DND-41 (cell line): ENCODE measurements at regions not wholly inside any gene's neighbourhood (a gene's known extent, or its start where the extent isn't known, plus 50 kb on each side); places are given as distances from the start of the nearest gene placed in this dataset.

Experiments
- ATAC-seq: fragments of 200-7000 bp; cut with Tn5 transposase; 3 replicates; pipeline ENCODE4 v1.9.1; 2021; ENCODE audit warnings: low read depth; ENCODE audit not compliant: insufficient read depth
- DNase-seq: peaks from one replicate; pipeline ENCODE4 v3.0.0-alpha.2; 2020
- H2AFZ ChIP-seq: 2 replicates; pipeline ENCODE4 v1.6.0; 2012; ENCODE audit warnings: low read depth, low read length
- H3K27ac ChIP-seq: 2 replicates; pipeline ENCODE4 v1.5.1; 2012; ENCODE audit warnings: low read length, inconsistent platforms
- H3K27me3 ChIP-seq: fragments of 200-600 bp; sonication (generic); 2 replicates; pipeline ENCODE4 v1.6.0; 2012; ENCODE audit warnings: low read length, mild to moderate bottlenecking, inconsistent platforms; ENCODE audit not compliant: insufficient read depth, poor library complexity
- H3K36me3 ChIP-seq: 2 replicates; pipeline ENCODE4 v1.5.1; 2012; ENCODE audit warnings: low read length, inconsistent platforms; ENCODE audit not compliant: insufficient read depth
- H3K4me1 ChIP-seq: 2 replicates; pipeline ENCODE4 v1.5.1; 2012; ENCODE audit warnings: mild to moderate bottlenecking, low read length; ENCODE audit not compliant: insufficient read depth
- H3K4me2 ChIP-seq: 2 replicates; pipeline ENCODE4 v1.6.0; 2012; ENCODE audit warnings: mild to moderate bottlenecking, moderate library complexity, low read length, inconsistent platforms; ENCODE audit not compliant: insufficient read depth
- H3K4me3 ChIP-seq, 2 experiments: fragments of 200-600 bp in 1 of 2; shearing (Covaris generic) in 1 of 2; 2 replicates each; pipeline ENCODE4 v1.5.1; 2012 to 2016; ENCODE audit warnings: inconsistent platforms in 2 of 2, low read length in 2 of 2, mild to moderate bottlenecking in 2 of 2, low read depth in 1 of 2, moderate library complexity in 1 of 2
- H3K79me2 ChIP-seq: 2 replicates; pipeline ENCODE4 v1.6.0; 2012; ENCODE audit warnings: low read length, inconsistent platforms; ENCODE audit not compliant: insufficient read depth
- H3K9ac ChIP-seq: 2 replicates; pipeline ENCODE4 v1.6.0; 2012; ENCODE audit warnings: low read depth, mild to moderate bottlenecking, inconsistent platforms, low read length, moderate library complexity
- H3K9me3 ChIP-seq: 2 replicates; pipeline ENCODE4 v1.5.1; 2012; ENCODE audit warnings: low read length, moderate library complexity, mild to moderate bottlenecking, inconsistent platforms; ENCODE audit not compliant: insufficient read depth, severe bottlenecking
- H4K20me1 ChIP-seq: 2 replicates; pipeline ENCODE4 v1.6.0; 2012; ENCODE audit warnings: low read length; ENCODE audit not compliant: insufficient read depth
- CTCF ChIP-seq: IDR thresholded peaks from 2 replicates; pipeline ENCODE4 v1.5.1; 2012; ENCODE audit warnings: borderline replicate concordance, low read length, moderate library complexity, mild to moderate bottlenecking; ENCODE audit not compliant: poor library complexity, severe bottlenecking; ENCODE audit errors: extremely low read depth
- EZH2 ChIP-seq: IDR thresholded peaks from 3 replicates; pipeline ENCODE4 v1.6.1; 2012; ENCODE audit warnings: borderline replicate concordance, low read depth, mild to moderate bottlenecking, moderate library complexity, low read length, inconsistent platforms; ENCODE audit not compliant: severe bottlenecking

GRCh38 chr10:106107706-106108105 lies 1056.8 kb downstream of the SORCS1 start:
- H2AFZ ChIP-seq = no peak overlapping the region
- H3K4me3 ChIP-seq = no peak overlapping the region
- H3K36me3 ChIP-seq = no peaks in the 10 kb centered on the region
- H3K9me3 ChIP-seq = no peaks in the 10 kb centered on the region
- no peak overlapping the region for H3K9ac ChIP-seq
- no peak for DNase-seq
- no peak for TF ChIP-seq EZH2
- TF ChIP-seq CTCF = no peak
- ATAC-seq = no peak
- H4K20me1 ChIP-seq = no peaks in the 10 kb centered on the region
- no peaks in the 10 kb centered on the region for H3K27me3 ChIP-seq
- no peaks in the 10 kb centered on the region for H3K79me2 ChIP-seq
- H3K4me2 ChIP-seq = no peak overlapping the region
- H3K27ac ChIP-seq = no peak overlapping the region
- H3K4me1 ChIP-seq = no peaks in the 10 kb centered on the region

GRCh38 chr10:106106114-106106513 lies 1058.4 kb downstream of the SORCS1 start:
- Histone ChIP-seq H3K27me3 (no peaks in the 10 kb centered on the region), H3K9ac (no peak overlapping the region), H4K20me1 (no peaks in the 10 kb centered on the region), H3K27ac (no peak overlapping the region), H3K4me2 (no peak overlapping the region), H2AFZ (no peak overlapping the region), H3K36me3 (no peaks in the 10 kb centered on the region), H3K9me3 (no peaks in the 10 kb centered on the region), H3K4me1 (no peaks in the 10 kb centered on the region), H3K4me3 (no peak overlapping the region), H3K79me2 (no peaks in the 10 kb centered on the region)
- no peak for TF ChIP-seq EZH2
- TF ChIP-seq CTCF = no peak
- DNase-seq (no peak), ATAC-seq (no peak)

- DNase-seq (no peak), ATAC-seq (no peak)
- Histone ChIP-seq H3K27ac (no peak overlapping the region), H3K4me1 (no peaks in the 10 kb centered on the region), H3K4me3 (no peak overlapping the region), H4K20me1 (no peaks in the 10 kb centered on the region), H3K9ac (no peak overlapping the region), H3K27me3 (no peaks in the 10 kb centered on the region), H3K36me3 (no peaks in the 10 kb centered on the region), H3K79me2 (no peaks in the 10 kb centered on the region), H2AFZ (no peak overlapping the region), H3K4me2 (no peak overlapping the region), H3K9me3 (no peaks in the 10 kb centered on the region)
- TF ChIP-seq CTCF (no peak), EZH2 (no peak)
Measured at GRCh38 chr10:106089855-106090254, 1074.7 kb downstream of the SORCS1 start.

GRCh38 chr10:106086391-106086790 lies 1078.1 kb downstream of the SORCS1 start:
- Histone ChIP-seq H3K27me3 (no peaks in the 10 kb centered on the region), H3K9me3 (no peaks in the 10 kb centered on the region), H2AFZ (no peak overlapping the region), H3K4me2 (no peak overlapping the region), H3K79me2 (no peaks in the 10 kb centered on the region), H3K27ac (no peak overlapping the region), H3K4me3 (no peak overlapping the region), H4K20me1 (no peaks in the 10 kb centered on the region), H3K4me1 (no peaks in the 10 kb centered on the region), H3K36me3 (no peaks in the 10 kb centered on the region), H3K9ac (no peak overlapping the region)
- no peak for DNase-seq
- no peak for ATAC-seq
- TF ChIP-seq EZH2 (no peak), CTCF (no peak)
